ENCODE measurements at regions not wholly inside any gene's neighbourhood (a gene's known extent, or its start where the extent isn't known, plus 50 kb on each side); places are given as distances from the start of the nearest gene placed in this dataset.

- TF ChIP-seq CTCF (IDR thresholded peaks at IDR 0.05), result no peak
- no peak for TF ChIP-seq POLR2A (IDR thresholded peaks at IDR 0.05)
- no peak for TF ChIP-seq POLR2AphosphoS5 (IDR thresholded peaks at IDR 0.05; ENCODE audit: insufficient read depth in 1 of 2, low read depth in 1 of 2)
Observed at GRCh38 chr4:130712038-130712437, 1616.1 kb downstream of the C4orf33 start.

Measured in vagina (tissue), 2 donors.